ENCODE measurements at regions not wholly inside any gene's neighbourhood (a gene's known extent, or its start where the extent isn't known, plus 50 kb on each side); places are given as distances from the start of the nearest gene placed in this dataset.
"Not testable (repeated sequence)": the region's sequence is repeated elsewhere in the genome, so short reads cannot be mapped to it uniquely, and the experiment has no call there.

DNA sequence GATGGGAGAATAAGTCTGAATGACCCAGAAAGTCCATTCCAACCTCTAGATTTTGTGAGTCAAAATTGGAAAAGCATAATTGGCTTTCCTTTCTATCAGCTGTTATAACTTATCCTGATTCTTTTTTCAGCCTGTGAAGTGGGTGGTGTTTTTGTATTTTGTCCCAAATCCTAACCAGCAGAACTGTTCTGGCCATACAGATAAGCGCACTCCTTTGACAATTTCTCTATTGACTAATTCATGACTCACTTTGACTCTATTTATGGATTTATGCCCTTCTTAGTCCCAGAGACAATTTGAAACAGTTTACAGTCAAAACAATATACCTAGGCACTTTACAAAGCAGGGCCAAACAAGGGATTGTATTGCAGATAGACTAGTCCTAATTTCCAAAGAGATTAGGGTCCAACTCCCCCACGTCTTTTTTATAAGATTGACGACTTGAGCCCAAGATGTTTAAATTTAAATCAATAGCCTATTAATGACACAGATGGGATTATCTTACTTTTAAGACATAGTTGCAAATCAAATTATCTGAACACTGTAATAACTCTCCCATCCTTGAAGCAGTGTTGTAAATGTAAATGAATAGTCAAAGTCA is 301.7 kb upstream of the SEMA6A start:
- Histone ChIP-seq H3K36me3 (ENCODE audit: low read depth) (no peaks in the 10 kb centered on the region), H3K27ac (no peak overlapping the region), H3F3A (ENCODE audit: insufficient read depth, low read depth) (no peaks in the 10 kb centered on the region), H2AFZ (no peak overlapping the region), H3K9me3 (ENCODE audit: insufficient read depth, low read depth) (no peaks in the 10 kb centered on the region), H3K27me3 (ENCODE audit: insufficient read depth, low read depth) (peaks cover 29% of the 10 kb centered on the region; the same call in 1 of the 2 replicates), H3K79me2 (ENCODE audit: low read depth) (no peaks in the 10 kb centered on the region), H4K20me1 (ENCODE audit: insufficient read depth) (no peaks in the 10 kb centered on the region), H3K4me1 (replicated peaks; ENCODE audit: insufficient read depth) (no peaks in the 10 kb centered on the region), H3K9me2 (ENCODE audit: insufficient read depth) (no peaks in the 10 kb centered on the region), H3K4me3 (no peak overlapping the region), H3K4me2 (no peak overlapping the region)
- POLR2A ChIA-PET (ENCODE audit: unreplicated experiment) = no interaction called here
- CTCF ChIA-PET = no interaction called here
- intact Hi-C loops (cut with micrococcal nuclease; ENCODE audit: unreplicated experiment) = no loop called here
- TF ChIP-seq CTCF (conservative IDR thresholded peaks at IDR 0.05) = no peak
- TF ChIP-seq EZH2 (IDR thresholded peaks at IDR 0.05; ENCODE audit: low read depth) = no peak
- no peak for DNase-seq
- no TSS peak for BruUV-seq (replicated peaks)

DNA sequence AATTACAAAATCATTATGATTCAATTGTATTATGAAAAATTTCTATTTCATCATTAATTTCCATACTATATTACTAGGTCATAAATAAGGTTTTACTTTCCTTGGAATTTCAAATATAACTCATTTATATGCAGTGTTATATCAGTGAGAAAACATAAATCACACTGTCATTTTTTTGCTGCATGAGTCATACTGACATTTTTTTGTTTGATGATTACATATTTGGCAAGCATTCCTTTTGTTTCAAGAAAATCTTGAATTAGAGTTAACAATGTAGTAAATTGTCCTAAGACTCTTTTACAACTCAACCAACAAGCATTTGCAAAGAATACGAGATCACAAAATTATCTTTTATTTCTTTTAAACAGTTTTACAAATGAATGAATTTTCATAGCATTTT is 298.4 kb upstream of the SEMA6A start:
- BruUV-seq (replicated peaks) = no TSS peak
- intact Hi-C loops (cut with micrococcal nuclease; ENCODE audit: unreplicated experiment) = no loop called here
- no peak for DNase-seq
- Histone ChIP-seq H3K27ac (no peak overlapping the region), H3K79me2 (ENCODE audit: low read depth) (no peaks in the 10 kb centered on the region), H3K36me3 (ENCODE audit: low read depth) (no peaks in the 10 kb centered on the region), H3K9me3 (ENCODE audit: insufficient read depth, low read depth) (no peaks in the 10 kb centered on the region), H3K27me3 (ENCODE audit: insufficient read depth, low read depth) (peaks cover 17% of the 10 kb centered on the region; the same call in 1 of the 2 replicates), H3K4me1 (replicated peaks; ENCODE audit: insufficient read depth) (no peaks in the 10 kb centered on the region), H3K9me2 (ENCODE audit: insufficient read depth) (no peaks in the 10 kb centered on the region), H3K4me2 (no peak overlapping the region), H2AFZ (no peak overlapping the region), H3F3A (ENCODE audit: insufficient read depth, low read depth) (no peaks in the 10 kb centered on the region), H4K20me1 (ENCODE audit: insufficient read depth) (no peaks in the 10 kb centered on the region), H3K4me3 (no peak overlapping the region)
- no peak for TF ChIP-seq EZH2 (IDR thresholded peaks at IDR 0.05; ENCODE audit: low read depth)
- TF ChIP-seq CTCF (conservative IDR thresholded peaks at IDR 0.05) = no peak
- POLR2A ChIA-PET (ENCODE audit: unreplicated experiment) = no interaction called here
- CTCF ChIA-PET = no interaction called here

DNA sequence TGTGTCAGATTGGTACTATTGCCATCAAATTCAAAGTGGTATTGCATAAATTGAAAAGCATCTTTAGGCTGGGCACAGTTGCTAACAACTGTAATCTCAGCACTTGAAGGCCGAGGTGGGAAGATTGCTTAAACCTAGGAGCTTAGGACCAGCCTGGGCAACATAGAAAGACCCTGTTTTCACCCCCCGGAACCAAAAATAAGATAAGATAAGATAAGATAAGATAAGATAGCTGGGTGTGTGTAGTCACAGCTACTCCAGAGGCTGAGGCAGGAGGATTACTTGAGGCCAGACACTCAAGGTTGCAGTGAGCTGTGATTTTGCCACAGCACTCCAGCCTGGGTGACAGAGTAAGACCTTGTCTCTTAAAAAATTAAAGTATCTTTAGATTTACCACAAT is 297.9 kb upstream of the SEMA6A start:
- Histone ChIP-seq H3K27ac (no peak overlapping the region), H3F3A (ENCODE audit: insufficient read depth, low read depth) (no peaks in the 10 kb centered on the region), H3K36me3 (ENCODE audit: low read depth) (no peaks in the 10 kb centered on the region), H3K4me3 (no peak overlapping the region), H2AFZ (no peak overlapping the region), H3K27me3 (ENCODE audit: insufficient read depth, low read depth) (peaks cover 15% of the 10 kb centered on the region; the same call in 1 of the 2 replicates), H4K20me1 (ENCODE audit: insufficient read depth) (no peaks in the 10 kb centered on the region), H3K9me2 (ENCODE audit: insufficient read depth) (no peaks in the 10 kb centered on the region), H3K4me1 (replicated peaks; ENCODE audit: insufficient read depth) (no peaks in the 10 kb centered on the region), H3K4me2 (no peak overlapping the region), H3K79me2 (ENCODE audit: low read depth) (no peaks in the 10 kb centered on the region), H3K9me3 (ENCODE audit: insufficient read depth, low read depth) (no peaks in the 10 kb centered on the region)
- TF ChIP-seq EZH2 (IDR thresholded peaks at IDR 0.05; ENCODE audit: low read depth) = no peak
- no peak for TF ChIP-seq CTCF (conservative IDR thresholded peaks at IDR 0.05)
- intact Hi-C loops (cut with micrococcal nuclease; ENCODE audit: unreplicated experiment) = no loop called here
- ChIA-PET CTCF (no interaction called here), POLR2A (ENCODE audit: unreplicated experiment) (no interaction called here)
- no peak for DNase-seq
- no TSS peak for BruUV-seq (replicated peaks)

DNA sequence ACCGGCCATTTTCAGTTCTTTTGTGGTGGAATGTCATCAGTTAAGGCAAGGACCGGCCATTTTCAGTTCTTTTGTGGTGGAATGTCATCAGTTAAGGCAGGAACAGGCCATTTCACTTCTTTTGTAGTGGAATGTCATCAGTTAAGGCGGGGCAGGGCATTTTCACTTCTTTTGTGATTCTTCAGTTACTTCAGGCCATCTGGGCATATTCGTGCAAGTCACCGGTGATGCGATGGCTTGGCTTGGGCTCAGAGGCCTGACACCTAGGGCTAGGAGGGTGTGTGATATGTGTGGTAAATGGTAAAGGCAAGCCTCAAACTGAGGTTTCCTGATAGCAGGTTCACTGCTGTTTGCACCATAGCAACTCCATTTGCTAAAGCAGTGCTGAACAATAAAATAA is 293.2 kb upstream of the SEMA6A start:
- BruUV-seq (replicated peaks); H3K79me2 ChIP-seq (ENCODE audit: low read depth); H3K27me3 ChIP-seq (ENCODE audit: insufficient read depth, low read depth); DNase-seq; H3K4me3 ChIP-seq; H3K9me2 ChIP-seq (ENCODE audit: insufficient read depth); H3K36me3 ChIP-seq (ENCODE audit: low read depth); POLR2A ChIA-PET (ENCODE audit: unreplicated experiment); H3K9me3 ChIP-seq (ENCODE audit: insufficient read depth, low read depth); H3F3A ChIP-seq (ENCODE audit: insufficient read depth, low read depth); H3K4me2 ChIP-seq; CTCF ChIA-PET; H3K27ac ChIP-seq; H2AFZ ChIP-seq; H4K20me1 ChIP-seq (ENCODE audit: insufficient read depth); intact Hi-C loops (cut with micrococcal nuclease; ENCODE audit: unreplicated experiment); H3K4me1 ChIP-seq (replicated peaks; ENCODE audit: insufficient read depth): not testable (repeated sequence)
